Stimulated activated CD8-positive, alpha-beta memory T cell treated with anti-CD3 and anti-CD28 coated beads, Interleukin-12 subunit alpha, Interleukin-12 subunit beta, amount 100 ng/mL, for 4 hours (primary cell): ENCODE measurements at regions not wholly inside any gene's neighbourhood (a gene's known extent, or its start where the extent isn't known, plus 50 kb on each side); places are given as distances from the start of the nearest gene placed in this dataset.

Experiments used
- DNase-seq: peaks from one replicate; pipeline ENCODE4 v3.0.0-alpha.2; 2020; ENCODE audit warnings: low read depth

DNA sequence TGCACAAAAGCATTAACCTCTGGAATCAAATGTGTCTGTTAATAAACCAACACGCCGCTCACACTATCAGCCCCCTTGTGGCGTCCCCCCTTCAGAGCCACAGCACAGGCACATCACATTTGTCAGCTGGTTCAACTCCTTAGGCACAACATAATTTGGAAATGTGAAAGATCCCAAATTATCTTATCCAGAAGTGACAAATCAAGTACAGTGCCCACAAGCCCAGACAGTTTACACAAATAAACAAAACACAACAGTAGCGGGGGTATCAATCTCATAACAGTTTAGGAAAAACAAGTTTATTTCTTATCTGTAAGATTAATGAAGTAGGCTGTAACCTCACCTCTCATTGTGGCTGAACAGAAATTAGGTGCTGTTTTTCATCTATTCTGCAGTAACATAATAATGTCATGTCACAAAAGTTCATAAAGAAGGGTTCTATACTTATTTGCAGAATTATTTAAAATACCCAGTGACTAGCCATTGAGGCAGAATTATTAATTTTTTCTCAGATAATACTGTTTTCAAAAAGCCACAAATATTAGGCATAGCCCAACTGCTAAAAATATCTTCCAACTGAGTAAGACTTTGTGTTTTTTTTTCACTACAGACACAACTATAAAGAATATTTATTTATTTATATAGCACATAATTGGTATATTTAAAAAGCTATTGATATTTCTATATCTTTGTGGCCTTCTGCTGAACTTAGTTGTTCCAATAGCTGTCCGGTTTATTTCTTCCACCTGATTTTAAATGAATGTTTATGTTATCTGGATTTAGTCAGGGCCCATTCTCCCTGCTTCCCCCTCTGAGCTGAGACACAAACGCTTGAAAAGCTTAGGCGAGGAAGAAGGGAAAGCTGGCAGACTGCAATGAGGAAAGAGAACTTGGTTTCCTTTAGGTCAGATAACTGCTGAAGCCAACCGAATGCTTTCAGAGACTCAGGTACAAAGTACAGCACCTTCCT is 214.7 kb downstream of the QDPR start:
- no peak for DNase-seq

DNA sequence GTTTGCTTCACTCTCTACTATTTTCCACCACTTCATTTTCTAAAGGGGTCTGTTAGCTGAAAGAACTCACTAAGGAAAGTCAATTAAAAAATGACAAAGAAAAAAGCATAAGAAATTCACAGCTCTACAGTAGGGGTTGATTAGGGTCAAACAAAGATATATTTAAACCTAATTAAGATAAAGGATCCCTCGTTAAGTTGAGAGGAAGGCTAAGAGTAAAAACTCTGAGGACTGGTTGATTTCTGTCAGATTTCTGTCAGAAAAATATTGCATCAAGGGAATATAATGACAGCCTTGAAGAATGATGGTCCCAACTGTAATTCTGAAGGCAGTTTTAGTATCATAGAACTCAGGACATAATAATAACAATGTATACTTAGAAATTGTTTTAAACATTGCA is 218.0 kb downstream of the QDPR start:
- DNase-seq = no peak

DNA sequence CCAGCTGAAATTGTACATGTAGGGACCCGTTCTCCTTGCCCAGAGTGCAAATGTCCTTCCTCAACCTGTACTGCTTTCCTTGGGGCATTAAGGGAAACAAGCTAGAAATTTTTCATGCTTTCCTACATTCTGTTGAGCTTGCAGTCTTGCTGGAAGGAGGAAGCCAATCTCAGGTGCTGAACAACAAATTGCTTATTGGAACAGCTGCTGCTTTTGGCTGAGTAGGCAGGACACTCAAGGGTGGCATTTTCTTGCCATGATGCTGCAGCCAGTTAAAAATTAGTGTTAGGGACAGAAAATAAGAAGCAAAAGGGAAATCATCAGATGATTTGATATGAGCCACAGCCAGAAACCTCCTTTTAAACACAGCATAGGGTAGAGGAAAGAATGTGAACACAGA is 223.7 kb downstream of the QDPR start:
- DNase-seq = no peak

DNA sequence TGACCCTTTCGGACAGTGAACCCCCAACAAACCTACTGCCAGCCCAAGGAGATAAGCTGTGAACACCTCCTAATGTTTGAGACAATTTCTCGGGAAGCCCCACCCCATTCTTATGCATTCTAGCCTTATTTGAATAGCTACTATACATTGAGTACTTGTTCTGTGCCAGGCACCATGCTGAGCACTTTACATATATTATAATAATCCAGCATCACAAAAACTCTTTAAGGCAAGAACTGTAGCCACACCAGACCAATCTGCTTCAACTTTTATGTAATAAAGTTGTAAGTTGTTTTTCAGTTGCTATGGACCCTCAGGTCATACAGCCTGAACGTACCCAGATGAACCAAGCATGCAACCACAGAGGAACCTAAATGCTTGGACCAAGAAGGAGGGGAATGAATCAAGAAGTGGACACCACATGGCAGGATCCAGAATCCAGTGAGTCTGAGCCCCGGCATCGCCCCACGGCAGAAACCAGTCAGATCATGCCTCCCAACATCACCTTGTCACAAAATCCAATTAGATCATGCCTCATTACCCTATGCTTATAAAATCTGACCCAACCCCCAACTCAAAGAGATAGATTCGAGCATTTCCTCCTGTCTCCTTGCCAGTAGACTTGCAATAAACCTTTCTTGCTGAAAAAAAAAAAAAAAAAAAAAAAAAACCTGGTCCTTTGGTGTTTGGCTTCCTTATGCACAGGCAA is 225.0 kb downstream of the QDPR start:
- no peak for DNase-seq

DNA sequence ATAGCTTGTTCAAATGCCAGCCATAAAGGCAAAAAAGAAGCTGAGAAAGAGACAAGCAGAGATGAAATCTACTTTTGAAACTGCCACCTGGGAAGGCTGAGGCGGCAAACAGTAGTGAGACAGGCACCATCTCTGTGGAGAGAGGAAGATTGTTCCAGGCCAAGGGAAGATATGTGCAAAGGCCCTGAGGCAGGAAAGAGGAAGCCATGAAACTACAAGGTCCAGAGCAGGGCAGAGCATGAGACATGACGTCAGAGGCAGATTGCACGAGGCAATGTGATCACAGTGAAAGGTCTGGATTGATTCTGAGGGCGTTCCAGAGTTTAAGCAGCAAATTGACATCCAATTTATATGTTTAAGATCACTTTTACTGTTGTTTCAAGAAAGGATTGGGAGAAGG is 226.1 kb downstream of the QDPR start:
- no peak for DNase-seq

DNA sequence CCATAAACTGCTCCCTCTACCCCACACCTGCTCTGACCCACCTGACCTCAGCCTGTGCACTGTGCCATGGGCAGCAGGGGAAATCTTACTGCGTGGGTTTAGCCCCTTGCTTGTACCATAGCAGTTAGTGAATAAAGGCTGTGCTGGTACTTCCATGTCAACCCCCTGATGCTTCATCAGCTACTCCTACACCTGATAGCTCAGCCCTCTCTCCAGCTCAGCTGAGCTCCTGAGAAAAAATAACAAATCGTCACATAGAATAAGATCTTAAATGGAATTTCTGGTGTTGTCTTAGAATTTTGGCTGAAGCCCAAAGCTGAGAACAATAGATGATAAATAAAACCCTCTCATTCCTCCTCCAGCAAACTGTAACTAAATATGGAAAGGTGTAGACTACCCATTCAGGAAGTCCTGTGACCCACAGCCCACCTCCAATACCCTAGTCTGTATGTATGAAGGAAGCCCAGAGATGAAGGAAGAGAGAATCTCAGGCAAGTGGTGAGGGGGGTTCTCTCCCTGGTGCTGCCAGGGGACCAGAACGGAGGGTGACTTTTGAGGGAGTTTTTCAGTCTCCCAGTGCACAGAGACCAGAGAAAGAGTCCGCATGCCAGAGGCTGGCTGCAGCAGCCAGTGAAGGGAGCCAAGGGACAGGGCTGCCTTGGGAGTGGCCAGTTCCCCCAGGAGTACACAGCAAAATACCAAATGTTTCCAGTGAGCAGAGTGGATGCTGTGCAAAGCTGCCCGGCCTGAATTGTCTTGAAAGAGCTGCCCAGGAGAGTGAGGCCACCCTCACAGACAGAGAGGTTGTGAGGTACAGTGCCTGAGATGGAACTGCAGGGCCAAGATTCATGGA is 227.3 kb downstream of the QDPR start:
- DNase-seq = no peak

DNA sequence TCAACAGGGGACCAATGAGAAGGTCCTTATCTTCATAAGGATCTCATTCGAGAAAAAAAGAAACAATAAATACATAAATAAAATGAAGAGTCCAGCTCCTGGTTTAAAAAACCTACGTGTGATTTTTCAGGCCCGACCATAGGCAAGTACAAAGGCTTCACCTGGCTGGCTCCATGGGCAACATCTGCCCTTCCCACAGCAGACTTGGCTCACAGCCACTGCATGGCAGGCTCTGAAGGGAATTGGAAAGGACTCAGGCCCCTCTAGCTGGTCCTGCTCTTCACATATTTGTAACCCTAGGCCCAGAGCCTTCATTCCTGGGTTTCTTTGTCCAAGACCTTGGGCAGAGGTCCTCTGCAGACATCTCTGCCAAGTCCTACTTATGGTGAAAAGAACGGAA is 228.1 kb downstream of the QDPR start:
- DNase-seq = no peak

DNA sequence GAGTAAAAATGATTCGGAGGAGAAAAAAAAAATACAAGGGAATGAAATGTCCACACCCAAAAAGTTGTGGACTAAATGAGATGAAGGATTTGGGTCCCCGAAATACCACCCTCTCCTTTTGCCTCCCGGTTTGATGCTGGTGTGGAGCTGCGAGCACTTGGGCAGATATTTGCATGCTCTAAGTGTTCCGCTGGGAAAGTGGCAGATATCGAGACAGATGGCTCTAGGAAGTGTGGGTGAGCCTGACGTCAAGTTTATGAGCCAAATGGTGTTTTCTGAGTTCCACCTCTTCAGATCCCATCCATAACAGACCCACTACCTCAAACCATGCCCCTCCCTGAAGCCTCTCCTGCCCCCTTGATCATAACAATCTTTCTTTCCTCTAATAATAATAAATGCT is 228.6 kb downstream of the QDPR start:
- no peak for DNase-seq

DNA sequence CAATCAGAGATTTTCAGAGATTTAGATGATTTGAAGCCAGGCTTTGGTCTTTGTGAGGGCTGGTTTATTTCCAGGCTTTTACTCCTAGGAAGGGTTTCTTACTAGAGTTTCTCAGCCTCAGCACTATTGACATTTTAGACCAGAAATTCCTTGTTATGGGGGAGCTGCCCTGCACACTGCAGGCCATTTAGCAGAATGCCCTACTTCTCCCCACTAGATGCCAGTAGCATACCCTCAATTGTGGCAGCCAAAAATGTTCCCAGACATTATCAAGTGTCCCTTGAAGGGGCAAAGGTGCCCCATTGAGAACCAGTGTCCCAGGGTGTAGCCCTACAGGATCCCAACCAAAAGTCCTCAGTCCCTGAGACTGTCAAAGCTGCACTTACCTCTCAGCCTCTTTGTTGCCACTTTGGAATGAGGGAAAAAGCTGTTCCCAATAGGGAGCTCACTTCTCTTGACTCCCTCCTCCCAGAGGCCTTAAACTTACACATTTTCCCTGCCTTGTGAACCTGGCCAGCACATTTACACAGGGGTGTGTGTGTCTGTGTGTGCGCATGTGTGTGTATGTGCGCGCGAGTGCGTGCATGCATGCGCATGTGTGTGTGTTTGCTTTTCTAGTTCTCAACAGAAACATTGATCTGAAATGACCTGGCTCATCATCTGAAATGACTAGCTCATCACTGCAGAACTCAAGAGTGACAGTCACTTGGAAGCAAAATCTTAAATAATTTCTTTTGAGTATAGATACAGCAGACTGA is 231.4 kb downstream of the QDPR start:
- DNase-seq = no peak

DNA sequence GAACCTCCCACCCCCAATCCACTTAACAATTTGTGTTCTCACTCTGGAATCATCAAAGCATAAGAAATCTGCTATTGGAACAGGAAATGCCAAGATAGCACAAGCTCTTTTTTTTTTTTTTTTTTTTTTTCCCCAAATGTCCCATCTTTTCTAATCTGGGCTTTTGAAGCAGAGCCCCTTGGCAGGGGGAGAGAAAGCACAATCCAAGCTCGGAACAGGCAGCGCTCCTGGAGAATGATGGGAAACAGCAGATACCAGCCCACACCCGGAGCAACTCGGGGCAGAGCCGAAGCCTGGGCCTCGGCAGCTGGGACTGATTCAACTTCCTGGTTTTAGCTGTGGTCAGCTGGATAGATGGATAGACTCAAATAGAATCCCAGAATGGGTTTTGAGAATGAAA is 235.1 kb downstream of the QDPR start:
- no peak for DNase-seq

DNA sequence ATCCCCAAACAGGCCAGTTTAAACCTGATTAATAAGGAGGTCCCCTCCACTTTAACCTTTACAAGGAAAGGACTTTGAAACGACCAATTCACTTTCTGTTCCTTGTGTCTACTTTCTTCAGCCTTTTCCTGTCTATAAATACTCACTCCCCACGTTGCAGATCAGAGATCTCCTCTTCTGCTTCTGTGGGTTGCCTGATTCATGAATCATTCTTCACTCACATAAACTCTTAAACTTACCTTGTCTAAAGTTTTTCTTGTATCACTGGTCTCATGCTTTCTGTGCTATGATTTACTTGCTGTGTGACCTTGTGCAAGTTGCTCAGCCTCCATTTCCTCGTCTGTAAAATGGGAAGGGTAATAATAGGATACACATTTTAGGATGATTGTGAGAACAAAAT is 236.1 kb downstream of the QDPR start:
- DNase-seq = no peak

DNA sequence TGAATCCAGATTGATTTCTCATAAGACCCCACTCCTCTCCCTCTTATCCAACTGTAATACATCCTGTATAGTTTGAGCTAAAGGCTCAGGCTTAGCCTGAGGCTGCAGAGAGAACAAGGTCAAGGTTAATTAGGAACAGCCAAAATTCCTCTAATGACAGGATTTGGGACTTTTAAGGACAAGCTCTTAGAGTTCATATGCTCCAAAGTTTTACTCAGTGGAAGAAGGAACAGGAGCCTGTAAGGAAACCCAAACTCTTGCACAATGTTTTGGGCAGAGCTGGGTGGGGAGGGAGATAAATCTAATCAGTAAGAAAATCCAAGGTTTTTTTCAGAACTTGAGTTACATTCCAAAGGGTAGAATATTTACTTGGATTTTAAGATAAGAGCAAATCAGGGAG is 238.8 kb downstream of the QDPR start:
- DNase-seq = no peak

DNA sequence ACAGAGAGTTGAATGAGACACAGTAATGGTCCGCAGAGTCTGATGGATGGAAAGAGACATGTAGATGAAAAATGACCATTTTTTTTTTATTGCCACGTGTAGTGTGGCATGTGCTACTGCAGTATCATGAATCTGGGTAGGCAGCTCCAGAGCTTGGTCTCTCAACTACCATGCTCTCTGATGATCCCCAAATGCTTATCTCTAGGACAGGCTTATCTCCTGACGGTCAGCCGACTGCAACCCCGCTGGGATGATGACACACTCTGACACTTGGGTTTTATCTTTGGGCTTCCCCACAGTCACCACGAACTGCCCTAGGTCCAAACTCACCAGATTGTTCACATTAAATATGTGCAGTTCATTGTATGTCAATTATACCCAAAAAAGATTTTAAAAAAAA is 239.7 kb downstream of the QDPR start:
- no peak for DNase-seq

DNA sequence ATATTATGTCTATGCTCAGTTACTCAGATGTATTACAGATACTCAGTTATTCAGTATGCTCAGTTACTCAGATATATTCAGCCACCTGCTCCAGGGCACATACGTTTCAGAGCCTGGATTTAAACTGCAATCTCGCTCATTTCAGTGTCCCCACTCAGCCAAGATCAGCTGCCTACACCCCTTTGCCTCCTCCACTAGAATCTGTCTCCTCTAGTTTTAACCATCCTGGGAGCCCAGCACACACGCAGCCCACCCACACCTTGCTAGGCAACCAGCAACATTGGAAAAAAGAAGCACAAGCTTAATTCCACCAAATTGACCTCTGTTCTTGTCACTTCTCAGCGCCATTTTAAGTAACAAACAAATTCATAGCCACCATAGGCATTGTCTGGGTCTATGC is 246.2 kb downstream of the QDPR start:
- DNase-seq = no peak

DNA sequence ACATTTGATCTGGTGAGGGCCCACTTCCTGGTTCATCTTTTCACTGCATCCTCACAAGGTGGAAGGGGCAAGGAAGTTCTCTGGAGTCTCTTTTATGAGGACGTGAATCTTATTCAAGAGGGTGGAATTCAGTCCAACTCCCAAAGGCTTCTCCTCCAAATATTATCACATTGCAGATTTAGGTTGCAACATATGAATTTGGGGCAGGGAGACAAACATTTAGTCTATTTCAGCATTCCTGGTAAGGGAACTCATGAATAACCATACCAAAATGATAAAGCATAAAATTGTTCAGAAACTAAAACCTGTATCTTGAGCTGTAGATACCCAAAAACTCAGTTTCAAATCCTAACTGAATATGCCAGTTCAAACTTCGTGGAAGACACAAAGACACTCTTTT is 246.8 kb downstream of the QDPR start:
- DNase-seq = no peak

DNA sequence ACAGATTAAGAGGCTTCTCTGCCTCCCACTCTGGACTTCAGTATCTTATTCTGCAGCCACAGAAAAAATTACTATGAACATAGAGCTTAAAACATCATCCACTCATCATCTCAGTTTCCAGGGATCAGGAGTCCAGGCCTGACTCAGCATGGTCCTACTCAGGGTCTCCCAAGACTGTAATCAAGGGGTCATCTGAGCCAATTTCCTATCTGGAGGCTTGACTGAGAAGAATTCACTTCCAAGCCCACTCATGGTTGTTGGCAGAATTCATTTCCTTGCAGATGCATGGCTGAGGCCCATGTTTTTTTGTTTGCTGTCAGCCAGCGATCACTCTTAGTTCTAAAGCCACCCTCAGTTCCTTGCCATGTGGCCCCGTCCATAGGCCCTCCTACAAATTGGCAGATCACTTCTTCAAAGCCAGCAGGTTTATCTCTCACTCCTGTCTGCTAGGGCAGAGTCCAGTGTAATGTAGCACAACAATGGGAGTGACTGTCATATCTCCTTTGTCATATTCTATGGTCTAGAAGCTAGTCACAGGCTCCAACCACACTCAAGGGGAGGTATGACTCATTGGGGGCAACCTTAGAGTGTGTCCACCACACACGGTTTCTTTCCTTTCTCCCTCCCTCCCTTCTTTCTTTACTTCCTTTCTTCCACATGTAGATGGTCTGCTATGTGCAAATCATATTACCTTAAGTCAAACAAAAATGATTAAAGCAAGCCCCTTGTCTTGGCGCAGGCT is 251.6 kb downstream of the QDPR start:
- DNase-seq = no peak

DNA sequence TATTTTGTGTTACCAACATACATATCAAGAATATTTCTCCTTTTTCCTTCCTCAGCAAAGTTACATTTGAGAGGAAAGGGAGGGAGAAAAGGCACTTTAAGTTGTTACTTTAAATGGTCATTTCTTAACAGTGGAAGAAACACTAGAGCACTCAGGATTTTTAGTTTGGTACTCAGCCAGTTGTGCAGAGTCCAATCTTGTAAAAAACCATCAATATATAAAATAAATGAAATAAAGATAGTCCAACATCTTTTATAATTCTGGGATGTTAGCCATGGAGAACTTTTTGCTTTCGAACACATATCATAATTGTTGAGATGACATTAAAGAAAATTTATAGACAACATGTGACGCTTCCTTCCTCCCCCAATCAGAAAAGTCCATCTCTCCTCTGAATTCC is 253.8 kb downstream of the QDPR start:
- DNase-seq = no peak

DNA sequence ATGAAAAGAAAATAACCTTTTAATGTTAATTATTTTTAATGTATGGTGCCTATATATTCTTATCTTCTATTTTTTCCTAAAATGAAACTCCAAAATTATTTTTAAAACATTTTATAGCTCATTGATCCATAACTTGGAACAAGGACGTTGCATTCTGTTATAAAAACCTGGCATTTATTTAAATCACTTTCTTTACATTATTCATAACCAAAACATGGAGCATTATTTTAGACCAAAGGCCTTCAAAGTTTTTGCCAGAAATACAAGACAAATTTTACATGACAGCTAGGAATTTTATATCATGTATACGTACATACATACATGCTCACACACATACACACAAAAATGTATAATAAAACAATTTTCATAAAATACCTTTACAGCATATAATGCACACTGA is 259.8 kb downstream of the QDPR start:
- DNase-seq = no peak

DNA sequence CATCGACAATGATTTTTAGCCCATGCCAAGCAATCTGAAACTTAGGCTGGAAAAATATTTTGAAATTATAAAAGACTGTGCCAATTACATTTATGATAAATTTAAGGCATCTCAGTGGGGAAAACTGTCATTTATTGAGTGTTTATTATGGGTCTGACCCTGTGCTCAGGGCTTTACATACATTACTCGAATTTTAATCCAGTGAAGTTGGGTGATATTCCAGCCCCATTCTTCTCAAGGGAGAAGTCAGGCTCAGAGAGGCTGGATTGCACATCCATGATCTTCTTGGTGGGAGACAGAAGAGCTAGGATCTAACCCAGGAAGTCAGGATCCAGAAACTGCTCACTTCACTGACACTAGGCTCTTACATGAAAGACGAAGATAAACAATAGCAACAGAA is 260.8 kb downstream of the QDPR start:
- no peak for DNase-seq

DNA sequence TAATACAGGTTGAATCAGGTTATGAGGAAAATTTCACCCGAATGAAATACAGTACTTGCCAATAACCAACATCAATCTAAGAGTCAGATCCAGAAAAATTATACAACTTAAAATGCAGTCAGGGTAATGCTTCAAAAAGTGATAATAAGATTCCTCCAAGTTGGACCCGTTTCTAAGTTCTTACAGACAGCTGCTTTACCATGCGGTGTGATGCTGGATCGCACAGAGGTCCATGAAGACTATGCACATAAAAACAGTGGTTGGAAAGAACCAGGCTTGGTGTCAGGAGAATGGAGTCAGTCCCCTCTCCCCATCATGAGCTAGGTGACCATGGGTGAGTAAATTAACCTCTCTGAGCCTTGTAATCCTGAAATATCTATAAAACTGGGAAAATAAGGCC is 261.3 kb downstream of the QDPR start:
- no peak for DNase-seq

DNA sequence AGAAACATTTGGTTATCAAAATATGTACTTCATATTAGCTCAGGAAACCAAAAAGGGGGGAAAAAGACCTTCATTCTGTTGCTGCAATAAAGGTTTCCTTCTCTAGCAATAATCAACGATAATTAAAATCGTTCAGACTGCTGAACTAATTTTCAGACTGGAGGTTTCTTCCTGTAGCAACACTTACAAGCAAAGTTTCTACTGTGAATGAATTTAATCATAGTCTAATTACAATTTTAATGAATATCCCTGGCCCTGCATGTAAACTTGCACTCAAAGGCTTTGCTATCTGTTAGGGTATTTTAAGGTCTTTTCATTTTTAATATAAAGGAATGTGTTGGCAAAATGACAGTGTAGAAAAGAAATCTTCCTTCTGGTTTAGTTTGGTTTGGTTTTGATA is 265.2 kb downstream of the QDPR start:
- DNase-seq = no peak
